ENCODE measurements at regions not wholly inside any gene's neighbourhood (a gene's known extent, or its start where the extent isn't known, plus 50 kb on each side); places are given as distances from the start of the nearest gene placed in this dataset.
"Not testable (repeated sequence)": the region's sequence is repeated elsewhere in the genome, so short reads cannot be mapped to it uniquely, and the experiment has no call there.

DNA sequence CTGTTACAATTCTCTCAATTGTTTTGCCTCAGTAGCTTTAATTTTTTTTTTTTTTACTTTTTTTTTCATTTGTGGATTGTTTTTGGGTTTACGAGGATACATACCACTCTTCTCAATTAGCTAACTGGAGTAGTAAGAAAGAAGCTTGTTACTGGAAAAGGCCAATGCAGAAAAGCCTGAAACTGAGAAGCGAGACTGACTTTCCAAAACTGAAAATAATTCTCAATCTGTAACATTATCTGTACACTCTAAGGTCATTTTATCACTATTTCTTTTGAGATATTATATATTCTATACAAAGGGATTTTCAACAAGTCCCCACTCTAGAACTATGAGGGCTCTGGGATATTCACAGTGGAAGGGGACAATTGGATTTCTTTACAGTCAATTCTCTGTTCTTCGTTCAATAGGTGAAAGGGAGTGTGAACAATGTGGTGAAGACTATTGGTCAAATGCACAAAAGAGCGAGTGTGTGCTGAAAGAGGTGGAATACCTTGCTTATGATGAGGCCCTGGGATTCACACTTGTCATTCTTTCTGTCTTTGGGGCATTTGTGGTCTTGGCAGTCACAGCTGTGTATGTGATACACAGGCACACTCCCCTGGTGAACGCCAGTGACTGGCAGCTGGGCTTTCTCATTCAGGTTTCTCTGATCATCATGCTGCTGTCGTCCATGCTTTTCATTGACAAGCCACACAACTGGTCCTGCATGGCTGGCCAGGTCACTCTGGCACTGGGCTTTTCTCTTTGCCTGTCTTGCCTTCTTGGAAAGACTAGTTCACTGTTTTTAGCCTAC, 83.9 kb upstream of the KCNAB1 start:
- TF ChIP-seq, protein P1, sequence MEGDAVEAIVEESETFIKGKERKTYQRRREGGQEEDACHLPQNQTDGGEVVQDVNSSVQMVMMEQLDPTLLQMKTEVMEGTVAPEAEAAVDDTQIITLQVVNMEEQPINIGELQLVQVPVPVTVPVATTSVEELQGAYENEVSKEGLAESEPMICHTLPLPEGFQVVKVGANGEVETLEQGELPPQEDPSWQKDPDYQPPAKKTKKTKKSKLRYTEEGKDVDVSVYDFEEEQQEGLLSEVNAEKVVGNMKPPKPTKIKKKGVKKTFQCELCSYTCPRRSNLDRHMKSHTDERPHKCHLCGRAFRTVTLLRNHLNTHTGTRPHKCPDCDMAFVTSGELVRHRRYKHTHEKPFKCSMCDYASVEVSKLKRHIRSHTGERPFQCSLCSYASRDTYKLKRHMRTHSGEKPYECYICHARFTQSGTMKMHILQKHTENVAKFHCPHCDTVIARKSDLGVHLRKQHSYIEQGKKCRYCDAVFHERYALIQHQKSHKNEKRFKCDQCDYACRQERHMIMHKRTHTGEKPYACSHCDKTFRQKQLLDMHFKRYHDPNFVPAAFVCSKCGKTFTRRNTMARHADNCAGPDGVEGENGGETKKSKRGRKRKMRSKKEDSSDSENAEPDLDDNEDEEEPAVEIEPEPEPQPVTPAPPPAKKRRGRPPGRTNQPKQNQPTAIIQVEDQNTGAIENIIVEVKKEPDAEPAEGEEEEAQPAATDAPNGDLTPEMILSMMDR (IDR thresholded peaks at IDR 0.05; ENCODE audit: borderline replicate concordance, insufficient read depth, low read depth, low read length): no peak
- H3K4me3 ChIP-seq (ENCODE audit: low read depth, low read length): no peak overlapping the region

DNA sequence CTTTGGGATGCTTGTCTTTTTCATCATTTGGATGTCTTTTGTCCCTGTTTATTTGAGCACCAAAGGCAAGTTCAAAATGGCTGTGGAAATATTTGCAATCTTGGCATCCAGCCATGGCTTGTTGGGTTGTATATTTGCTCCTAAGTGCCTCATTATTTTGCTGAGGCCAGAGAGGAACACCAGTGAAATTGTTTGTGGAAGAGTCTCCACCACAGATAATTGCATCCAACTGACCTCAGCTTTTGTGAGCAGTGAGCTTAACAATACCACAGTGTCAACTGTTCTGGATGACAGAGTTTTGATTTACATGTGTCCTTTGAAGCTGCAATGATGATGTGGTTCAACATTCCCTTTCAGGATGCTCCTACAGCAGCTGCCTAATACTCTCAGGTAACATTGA, 83.0 kb upstream of the KCNAB1 start:
- H3K4me3 ChIP-seq (ENCODE audit: low read depth, low read length): no peak overlapping the region
- TF ChIP-seq, protein P1 (IDR thresholded peaks at IDR 0.05; ENCODE audit: borderline replicate concordance, insufficient read depth, low read depth, low read length): no peak

DNA sequence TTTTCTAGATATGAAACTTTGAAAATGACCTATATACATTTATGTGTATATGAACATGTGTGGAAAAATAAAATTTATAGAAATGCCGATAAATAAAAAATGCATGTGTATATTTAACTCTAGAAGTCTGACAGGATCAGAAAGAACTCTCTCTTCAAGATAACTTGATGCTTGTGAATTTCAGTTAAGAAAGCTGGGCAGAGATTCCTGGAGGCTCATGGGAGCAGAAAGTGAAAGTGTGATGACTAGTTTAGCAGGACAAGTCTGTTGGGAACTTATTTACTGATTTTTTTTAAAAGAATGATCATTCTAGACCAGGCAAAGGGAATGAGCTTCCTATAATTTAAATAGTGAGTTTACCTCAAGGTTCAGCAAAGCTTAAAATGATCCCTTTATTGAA, 81.5 kb upstream of the KCNAB1 start:
- TF ChIP-seq, protein P1 (IDR thresholded peaks at IDR 0.05; ENCODE audit: borderline replicate concordance, insufficient read depth, low read depth, low read length): no peak
- H3K4me3 ChIP-seq (ENCODE audit: low read depth, low read length): no peak overlapping the region

DNA sequence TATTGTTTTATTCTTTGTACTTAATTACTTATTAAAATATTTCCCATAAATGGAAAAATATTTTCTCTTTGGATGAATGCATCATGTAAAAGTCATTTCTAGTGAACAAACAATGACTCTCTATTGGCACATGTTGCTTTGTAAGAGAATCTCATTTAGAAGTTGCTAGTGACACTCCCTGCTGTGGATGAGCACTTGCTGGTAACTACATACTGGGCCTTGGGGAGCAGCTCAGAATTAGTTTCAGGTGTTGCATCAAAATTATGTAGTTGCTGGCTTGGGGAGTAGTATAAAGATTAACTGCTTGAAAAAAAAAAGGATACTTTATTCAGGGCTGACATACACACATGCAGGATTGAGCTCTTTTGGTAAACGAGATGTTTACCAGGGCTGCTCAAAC, 80.3 kb upstream of the KCNAB1 start:
- TF ChIP-seq, protein P1 (IDR thresholded peaks at IDR 0.05; ENCODE audit: borderline replicate concordance, insufficient read depth, low read depth, low read length): no peak
- no peak overlapping the region for H3K4me3 ChIP-seq (ENCODE audit: low read depth, low read length)

DNA sequence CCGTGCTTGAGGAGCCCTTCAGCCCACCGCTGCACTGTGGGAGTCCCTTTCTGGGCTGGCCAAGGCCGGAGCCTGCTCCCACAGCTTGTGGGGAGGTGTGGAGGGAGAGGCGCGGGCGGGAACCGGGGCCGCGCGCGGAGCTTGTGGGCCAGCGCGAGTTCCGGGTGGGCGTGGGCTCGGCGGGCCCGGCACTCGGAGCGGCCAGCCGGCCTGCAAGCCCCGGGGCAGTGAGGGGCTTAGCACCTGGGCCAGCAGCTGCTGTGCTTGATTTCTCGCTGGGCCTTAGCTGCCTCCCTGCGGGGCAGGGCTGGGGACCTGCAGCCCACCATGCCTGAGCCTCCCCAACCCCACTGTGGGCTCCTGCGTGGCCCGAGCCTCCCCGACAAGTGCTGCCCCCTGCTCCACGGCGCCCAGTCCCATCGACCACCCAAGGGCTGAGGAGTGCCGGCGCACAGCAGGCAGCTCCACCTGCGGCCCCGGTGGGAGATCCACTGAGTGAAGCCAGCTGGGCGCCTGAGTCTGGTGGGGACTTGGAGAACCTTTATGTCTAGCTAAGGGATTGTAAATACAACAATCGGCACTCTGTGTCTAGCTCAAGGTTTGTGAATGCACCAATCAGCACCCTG, 79.0 kb upstream of the KCNAB1 start:
- H3K4me3 ChIP-seq (ENCODE audit: low read depth, low read length): not testable (repeated sequence)

DNA sequence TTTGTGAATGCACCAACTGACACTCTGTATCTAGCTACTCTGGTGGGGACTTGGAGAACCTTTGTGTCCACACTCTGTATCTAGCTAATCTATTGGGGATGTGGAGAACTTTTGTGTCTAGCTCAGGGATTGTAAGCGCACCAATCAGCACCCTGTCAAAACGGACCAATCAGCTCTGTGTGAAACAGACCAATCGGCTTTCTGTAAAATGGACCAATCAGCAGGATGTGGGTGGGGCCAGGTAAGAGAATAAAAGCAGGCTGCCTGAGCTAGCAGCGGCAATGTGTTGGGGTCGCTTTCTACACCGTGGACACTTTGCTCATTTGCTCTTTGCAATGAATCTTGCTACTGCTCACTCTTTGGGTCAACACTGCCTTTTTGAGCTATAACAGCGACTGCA, 78.5 kb upstream of the KCNAB1 start:
- not testable (repeated sequence) for H3K4me3 ChIP-seq (ENCODE audit: low read depth, low read length)

DNA sequence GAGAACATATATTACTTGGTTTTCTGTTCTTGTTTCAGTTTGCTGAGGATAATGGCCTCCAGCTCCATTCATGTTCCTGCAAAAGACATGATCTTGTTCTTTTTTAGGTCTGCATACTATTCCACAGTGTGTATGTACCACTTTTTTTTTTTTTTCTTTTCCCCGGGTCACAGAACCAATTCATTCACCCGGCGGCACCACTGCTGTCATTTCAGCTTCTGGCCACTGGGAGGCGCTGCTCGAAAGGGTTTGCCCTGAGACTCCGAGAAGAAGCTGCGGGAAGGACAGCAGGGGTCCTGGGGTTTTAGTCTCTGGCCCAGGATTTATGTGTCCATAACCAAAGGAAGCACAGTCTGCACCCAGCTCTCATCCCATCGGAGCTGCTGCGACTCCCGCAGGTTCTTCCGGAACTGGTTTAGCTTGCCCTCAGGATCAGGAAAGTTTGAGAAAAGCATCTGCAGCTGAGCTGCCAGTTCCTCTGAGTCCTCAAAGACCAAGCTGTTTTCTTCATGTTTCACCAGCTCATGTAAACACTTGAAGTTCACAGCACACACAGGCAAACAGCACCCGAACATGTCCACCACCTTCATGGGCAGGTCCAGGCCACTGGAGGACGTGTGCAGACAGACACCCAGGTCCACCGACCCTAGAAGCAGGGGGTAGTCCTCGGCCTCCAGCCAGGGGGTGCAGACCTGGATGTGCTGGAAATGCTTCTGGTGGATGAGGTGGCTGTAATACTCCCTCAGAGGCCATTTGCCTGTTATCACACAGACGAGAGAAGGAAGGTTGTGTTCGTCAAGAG, 76.3 kb upstream of the KCNAB1 start:
- TF ChIP-seq, protein P1 (IDR thresholded peaks at IDR 0.05; ENCODE audit: borderline replicate concordance, insufficient read depth, low read depth, low read length): peak; percentile 55; the same call in 1 of the 2 replicates

DNA sequence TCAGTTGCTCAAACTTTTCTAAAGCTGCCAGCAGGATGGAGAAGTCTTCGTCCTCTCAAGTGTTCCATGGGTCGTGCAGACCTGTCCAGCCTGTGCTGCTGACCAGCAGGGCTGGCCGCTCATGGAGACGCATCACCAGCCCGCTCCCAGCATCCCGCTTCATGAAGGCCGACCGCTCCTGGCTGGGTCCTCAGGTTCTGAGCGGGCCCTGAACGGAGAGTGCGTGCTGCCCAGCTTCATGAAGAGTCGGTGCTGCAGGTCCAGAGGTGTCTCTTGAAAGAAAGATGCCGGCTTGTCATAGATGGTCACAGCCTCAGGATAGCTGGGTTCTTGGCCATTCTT, 75.8 kb upstream of the KCNAB1 start:
- no peak overlapping the region for H3K4me3 ChIP-seq (ENCODE audit: low read depth, low read length)
- TF ChIP-seq, protein P1 (IDR thresholded peaks at IDR 0.05; ENCODE audit: borderline replicate concordance, insufficient read depth, low read depth, low read length): no peak

More for the DNA sequence above, 76.3 kb upstream of the KCNAB1 start:
- not testable (repeated sequence) for H3K4me3 ChIP-seq (ENCODE audit: low read depth, low read length)

DNA sequence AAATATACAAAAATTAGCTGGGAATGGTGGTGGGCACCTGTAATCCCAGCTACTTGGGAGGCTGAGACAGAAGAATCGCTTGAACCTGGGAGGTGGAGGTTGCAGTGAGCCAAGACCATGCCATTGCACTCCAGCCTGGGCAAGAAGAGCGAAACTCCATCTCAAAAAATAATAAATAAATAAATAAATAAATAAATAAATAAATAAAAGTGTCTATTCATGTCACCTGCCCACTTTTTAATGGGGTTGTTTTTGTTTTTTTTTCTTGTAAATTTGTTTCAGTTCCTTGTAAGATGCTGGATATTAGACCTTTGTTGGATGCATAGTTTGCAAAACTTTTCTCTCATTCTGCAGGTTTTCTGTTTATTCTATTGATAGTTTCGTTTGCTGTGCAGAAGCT, 71.9 kb upstream of the KCNAB1 start:
- not testable (repeated sequence) for H3K4me3 ChIP-seq (ENCODE audit: low read depth, low read length)
